Stimulated activated CD4-positive, alpha-beta T cell treated with anti-CD3 and anti-CD28 coated beads, TNF-alpha, amount 100 ng/mL, for 24 hours (primary cell): ENCODE measurements at regions not wholly inside any gene's neighbourhood (a gene's known extent, or its start where the extent isn't known, plus 50 kb on each side); places are given as distances from the start of the nearest gene placed in this dataset.

Experiments
- DNase-seq, 3 experiments: peaks; one replicate each; pipeline ENCODE4 v3.0.0-alpha.2; 2020; ENCODE audit warnings: low read depth in 3 of 3

DNA sequence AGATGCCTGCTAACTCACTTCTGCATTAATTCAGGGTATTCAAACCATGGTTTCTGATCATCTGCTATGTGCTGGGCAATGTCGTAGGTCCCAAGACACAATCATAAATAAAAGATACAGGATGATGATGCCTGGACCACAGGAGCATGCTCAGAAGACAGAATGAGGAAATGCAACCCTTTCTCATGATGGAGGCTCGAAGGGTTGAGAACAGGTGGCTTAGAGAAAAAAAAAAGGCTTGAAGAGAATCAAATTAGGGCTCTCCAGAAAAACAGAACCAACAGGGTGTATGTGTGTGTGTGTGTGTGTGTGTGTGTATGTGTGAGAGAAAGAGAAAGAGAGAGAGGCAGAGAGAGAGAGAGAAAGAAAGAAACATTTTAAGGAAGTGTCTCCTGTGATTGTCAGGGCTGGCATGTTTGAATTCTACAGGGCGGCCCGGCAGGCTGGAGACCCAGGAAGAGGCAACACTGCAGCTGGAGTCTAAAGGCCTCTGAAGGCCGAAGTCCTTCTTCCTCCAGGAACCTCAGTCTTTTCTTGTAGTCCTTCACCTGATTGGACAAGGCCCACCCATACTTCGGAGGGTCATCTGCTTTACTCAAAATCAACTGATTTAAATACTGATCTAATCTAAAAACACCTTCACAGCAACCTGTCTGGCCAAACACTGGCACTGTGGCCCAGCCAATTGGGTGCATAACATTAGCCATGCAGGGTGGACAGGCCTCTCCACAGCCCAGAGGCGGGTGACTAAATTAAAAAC lies 143.8 kb downstream of the ERMARD start:
- no peak for DNase-seq

DNA sequence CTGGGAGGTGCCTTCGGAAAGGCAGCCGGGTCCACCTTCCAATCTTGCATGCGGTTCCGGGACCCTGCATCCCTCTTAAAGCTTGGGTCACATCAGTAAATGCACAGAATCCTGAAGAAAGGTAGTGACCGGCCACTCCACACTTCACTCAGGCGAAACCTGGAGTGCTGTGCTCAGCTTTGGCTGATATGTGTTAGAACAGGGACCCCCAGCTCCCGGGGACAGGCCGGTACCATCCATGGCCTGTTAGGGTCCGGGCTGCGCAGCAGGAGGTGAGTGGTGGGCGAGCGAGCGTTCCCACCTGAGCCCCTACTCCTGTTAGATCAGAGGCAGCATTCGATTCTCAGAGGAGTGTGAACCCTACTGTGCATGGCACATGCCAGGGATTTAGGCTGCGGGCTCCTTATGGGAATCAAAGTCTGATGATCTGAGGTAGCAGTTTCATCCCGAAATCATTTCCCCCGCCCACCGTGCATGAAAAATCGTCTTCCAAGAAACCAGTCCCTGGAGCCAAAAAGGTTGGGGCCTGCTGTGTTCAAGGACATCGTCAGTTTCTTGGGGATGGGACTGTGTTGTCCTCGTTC lies 143.0 kb downstream of the ERMARD start:
- no peak for DNase-seq

DNA sequence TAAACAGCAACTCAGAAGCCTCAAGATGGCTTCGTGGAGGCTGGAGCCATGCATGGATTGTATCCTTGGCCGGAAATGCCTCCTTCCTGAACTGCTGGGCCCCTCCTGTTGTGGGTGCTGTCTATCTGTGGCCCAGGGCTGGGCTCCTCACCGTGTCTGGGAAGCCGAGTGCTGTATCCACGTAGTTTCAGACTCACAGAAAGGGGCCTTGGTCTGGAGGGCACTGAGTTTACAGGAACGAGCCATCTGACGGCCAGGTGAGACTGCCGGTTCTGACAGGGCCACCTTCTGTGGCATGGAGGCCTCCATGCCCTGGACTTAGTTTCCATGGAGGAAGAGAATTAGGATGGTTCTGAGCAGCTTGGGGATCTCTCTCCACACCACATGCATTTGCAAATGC lies 142.2 kb downstream of the ERMARD start:
- no peak for DNase-seq

GRCh38 chr6:169891846-169892245 lies 140.4 kb downstream of the ERMARD start:
- no peak for DNase-seq

DNA sequence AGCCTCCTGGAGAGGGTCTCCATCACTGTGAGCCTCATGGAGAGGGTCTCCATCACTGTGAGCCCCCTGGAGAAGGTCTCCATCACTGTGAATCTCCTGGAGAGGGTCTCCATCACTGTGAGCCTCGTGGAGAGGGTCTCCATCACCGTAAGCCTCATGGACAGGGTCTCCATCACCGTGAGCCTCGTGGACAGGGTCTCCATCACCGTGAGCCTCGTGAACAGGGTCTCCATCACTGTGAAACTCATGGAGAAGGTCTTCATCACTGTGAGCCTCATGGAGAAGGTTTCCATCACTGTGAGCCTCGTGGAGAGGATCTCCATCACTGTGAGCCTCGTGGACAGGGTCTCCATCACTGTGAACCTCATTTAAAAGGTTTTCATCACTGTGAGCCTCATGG lies 140.0 kb downstream of the ERMARD start:
- no peak for DNase-seq

DNA sequence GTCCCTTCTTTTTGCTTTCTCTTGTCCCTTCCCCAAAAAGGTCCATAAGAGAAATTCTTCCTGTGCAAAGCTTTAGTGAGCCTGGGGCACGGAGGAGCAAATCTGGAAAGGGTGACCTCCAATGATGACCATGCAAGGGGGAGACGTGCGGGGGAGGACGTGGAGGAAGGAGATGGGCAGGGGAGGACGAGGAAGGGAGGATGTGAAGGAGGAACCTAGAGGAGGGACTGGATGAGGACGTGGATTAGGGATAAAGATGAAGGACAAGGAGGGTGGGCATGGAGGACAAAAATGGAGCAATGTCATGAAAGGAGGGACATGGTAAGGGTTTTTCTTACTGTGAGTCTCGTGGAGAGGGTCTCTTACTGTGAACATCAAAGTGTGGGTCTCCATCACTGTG lies 139.5 kb downstream of the ERMARD start:
- no peak for DNase-seq

DNA sequence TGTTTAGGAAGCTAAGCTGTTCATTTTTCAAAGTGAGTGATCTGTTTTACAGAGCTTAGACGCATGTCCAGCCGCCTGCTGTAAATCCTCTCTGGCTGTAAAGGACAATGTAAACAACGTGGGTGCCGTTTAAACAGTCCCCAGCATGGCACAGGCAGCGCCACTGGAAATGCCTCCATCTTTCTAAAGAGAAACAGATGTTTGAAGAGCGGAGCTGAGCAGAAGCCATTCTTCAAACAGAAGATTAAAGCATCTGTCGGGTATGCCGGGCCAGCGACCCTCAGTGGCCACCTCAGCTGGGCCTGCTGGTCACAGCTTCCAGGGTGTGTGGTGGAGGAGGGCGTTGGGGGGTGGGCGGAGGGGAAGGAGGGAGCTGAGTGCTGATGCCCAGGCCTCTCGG lies 138.6 kb downstream of the ERMARD start:
- DNase-seq = no peak

DNA sequence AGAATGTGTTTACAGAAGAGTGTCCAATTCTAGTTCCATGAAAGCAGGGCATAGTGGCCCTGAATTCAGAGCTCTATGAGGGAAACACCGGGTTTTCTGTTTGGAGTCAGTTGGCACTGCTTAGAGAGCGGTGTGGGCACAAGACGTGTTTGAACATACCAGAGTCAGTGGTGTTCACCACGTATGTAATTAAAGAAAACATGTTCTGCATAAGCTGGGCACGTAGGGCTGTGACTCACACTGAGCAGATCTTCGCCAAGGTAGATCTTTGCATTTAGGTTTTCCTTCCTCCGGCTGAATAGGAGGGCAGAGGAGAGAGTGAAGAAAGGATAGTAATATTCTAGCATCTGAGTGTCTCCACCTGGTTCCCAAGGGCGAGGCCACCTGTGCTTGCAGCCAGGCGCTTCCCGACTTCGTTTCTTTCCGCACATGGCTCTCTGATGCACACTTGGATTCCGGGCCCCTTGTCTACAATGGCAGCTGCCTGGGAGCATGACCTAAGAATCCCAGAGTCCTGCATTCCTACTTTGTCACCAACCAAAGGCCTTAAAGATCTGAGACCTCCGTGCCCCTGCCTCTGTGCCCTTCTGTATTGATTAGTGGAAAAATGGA lies 136.2 kb downstream of the ERMARD start:
- DNase-seq = no peak

- no peak for DNase-seq
These were observed 135.3 kb downstream of the ERMARD start for GRCh38 chr6:169886631-169887227.

DNA sequence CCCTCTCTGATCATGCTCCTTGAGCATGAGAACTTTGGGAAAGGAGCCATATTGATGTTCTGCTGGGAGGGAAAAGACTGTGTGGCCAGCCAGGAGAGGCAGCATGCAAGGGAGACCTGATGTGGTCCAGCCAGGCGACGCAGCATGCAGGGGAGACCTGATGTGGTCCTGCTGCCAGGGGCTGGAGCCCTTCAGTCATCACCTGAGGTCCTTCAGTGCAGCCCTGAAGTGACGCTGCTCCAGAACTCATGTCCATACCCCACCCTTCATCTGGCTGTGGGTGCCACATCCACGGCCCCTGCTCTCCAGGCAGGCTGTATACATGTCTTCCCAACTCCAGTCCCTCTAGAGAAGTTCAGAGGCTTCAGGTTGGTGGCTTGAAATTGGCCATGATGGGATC lies 134.4 kb downstream of the ERMARD start:
- no peak for DNase-seq

DNA sequence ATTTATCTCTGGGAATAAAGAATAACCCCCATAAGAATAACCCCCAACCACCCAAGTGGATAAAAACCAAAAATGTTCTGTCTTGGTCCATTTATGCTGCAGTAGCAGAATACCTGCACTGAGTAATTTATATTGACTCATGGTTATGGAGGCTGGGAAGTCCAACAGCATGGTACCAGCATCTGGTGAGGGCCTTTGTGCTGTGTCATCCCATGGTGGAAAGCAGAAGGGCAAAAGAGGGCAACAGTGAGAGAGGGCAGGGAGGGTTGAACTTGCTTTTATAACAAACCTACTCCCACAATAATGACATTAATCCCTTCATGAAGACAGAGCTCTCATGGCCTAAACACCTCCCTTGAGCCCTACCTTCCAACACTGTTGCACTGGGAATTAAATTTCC lies 133.7 kb downstream of the ERMARD start:
- DNase-seq = no peak

DNA sequence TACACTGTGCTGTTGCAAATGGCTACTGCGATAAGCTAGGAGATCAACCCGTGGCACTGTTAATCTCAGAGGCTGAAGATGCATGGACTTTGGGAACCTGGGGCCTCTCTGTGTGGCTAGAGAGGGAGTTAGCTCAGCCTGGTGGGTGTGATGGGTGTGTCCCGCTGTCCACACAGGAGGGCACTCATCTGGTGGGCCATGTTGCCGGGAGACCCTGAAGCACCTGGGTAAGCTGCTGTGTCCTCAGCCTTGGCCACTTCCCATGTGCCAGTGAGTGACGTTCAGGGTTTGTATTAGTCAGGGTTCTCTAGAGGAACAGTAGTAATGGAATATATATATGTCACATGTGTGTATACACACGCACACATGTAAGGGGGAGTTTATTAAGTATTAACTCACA lies 132.7 kb downstream of the ERMARD start:
- no peak for DNase-seq

DNA sequence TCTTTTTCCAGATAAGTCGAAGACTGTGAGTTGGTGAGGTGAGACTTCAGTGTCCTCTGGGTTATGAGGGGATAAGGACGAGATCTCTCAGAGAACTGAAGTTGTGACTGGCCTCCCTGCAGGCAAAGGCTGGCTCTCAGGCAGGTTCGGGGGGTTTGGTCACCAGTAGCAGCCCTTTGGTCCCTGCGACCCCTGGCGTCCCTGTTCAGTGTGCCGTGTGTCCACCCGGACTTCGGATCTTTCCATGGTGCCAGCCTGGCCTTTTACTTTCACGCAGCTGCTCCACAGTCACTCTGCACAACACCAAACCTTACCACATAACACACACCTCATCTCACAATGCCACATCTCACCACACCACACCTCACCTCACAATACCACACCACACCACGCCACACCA lies 131.9 kb downstream of the ERMARD start:
- DNase-seq = no peak

- DNase-seq = no peak
These were observed 130.6 kb downstream of the ERMARD start for GRCh38 chr6:169881976-169882375.

GRCh38 chr6:169881398-169881797 lies 130.0 kb downstream of the ERMARD start:
- DNase-seq = no peak

GRCh38 chr6:169880516-169880915 lies 129.1 kb downstream of the ERMARD start:
- DNase-seq = no peak

GRCh38 chr6:169869301-169869700 lies 117.9 kb downstream of the ERMARD start:
- no peak for DNase-seq

GRCh38 chr6:169868458-169868857 lies 117.0 kb downstream of the ERMARD start:
- DNase-seq = peak; percentile 2 to 42 (median 11)

GRCh38 chr6:169867751-169868191 lies 116.3 kb downstream of the ERMARD start:
- DNase-seq = no peak

GRCh38 chr6:169866668-169867521 lies 115.5 kb downstream of the ERMARD start:
- DNase-seq = no peak

GRCh38 chr6:169866140-169866534 lies 114.7 kb downstream of the ERMARD start:
- DNase-seq = no peak
